Nephron progenitor cell (in vitro differentiated cells): ENCODE measurements at regions not wholly inside any gene's neighbourhood (a gene's known extent, or its start where the extent isn't known, plus 50 kb on each side); places are given as distances from the start of the nearest gene placed in this dataset.

ENCODE experiments used
- DNase-seq: peaks from one replicate; pipeline ENCODE4 v3.0.0; 2021
- H3K27ac Mint-ChIP-seq: 2 replicates; pipeline ENCODE4 v1.8.0; 2021; ENCODE audit warnings: mild to moderate bottlenecking, moderate library complexity, mixed read lengths
- H3K27me3 Mint-ChIP-seq: 2 replicates; pipeline ENCODE4 v1.8.0; 2021; ENCODE audit warnings: mild to moderate bottlenecking, low read depth, mixed read lengths; ENCODE audit not compliant: poor library complexity
- H3K36me3 Mint-ChIP-seq: 2 replicates; pipeline ENCODE4 v1.8.0; 2021; ENCODE audit warnings: low read depth, mixed read lengths
- H3K4me1 Mint-ChIP-seq: 2 replicates; pipeline ENCODE4 v1.8.0; 2021; ENCODE audit warnings: mixed read lengths
- H3K4me3 Mint-ChIP-seq: 2 replicates; pipeline ENCODE4 v1.8.0; 2021; ENCODE audit warnings: mild to moderate bottlenecking, moderate library complexity, mixed read lengths
- H3K9me3 Mint-ChIP-seq: 2 replicates; pipeline ENCODE4 v1.8.0; 2021; ENCODE audit warnings: mild to moderate bottlenecking, moderate library complexity, mixed read lengths
- CTCF ChIP-seq: fragments of 200-600 bp; sonication (generic); IDR thresholded peaks from 2 replicates; pipeline ENCODE4 v1.5.0; 2021; ENCODE audit warnings: antibody characterized with exemption

- Mint-ChIP-seq H3K27me3 (peaks cover 3% of the 10 kb centered on the region), H3K4me3 (no peak overlapping the region), H3K36me3 (no peaks in the 10 kb centered on the region), H3K4me1 (no peaks in the 10 kb centered on the region), H3K9me3 (no peaks in the 10 kb centered on the region), H3K27ac (no peak overlapping the region)
- TF ChIP-seq CTCF: no peak
- no peak for DNase-seq
Observed at GRCh38 chr4:31768756-31769155, 1048.6 kb downstream of the PCDH7 start.

GRCh38 chr4:31783311-31783710 is 1063.1 kb downstream of the PCDH7 start:
- Mint-ChIP-seq H3K27ac (no peak overlapping the region), H3K27me3 (no peaks in the 10 kb centered on the region), H3K4me1 (no peaks in the 10 kb centered on the region), H3K9me3 (no peaks in the 10 kb centered on the region), H3K36me3 (no peaks in the 10 kb centered on the region), H3K4me3 (no peak overlapping the region)
- TF ChIP-seq CTCF: no peak
- DNase-seq: no peak

GRCh38 chr4:31784558-31784957 is 1064.4 kb downstream of the PCDH7 start:
- Mint-ChIP-seq H3K4me3 (no peak overlapping the region), H3K9me3 (no peaks in the 10 kb centered on the region), H3K36me3 (no peaks in the 10 kb centered on the region), H3K27ac (no peak overlapping the region), H3K4me1 (no peaks in the 10 kb centered on the region), H3K27me3 (no peaks in the 10 kb centered on the region)
- TF ChIP-seq CTCF: no peak
- no peak for DNase-seq

- Mint-ChIP-seq H3K9me3 (no peaks in the 10 kb centered on the region), H3K27me3 (no peaks in the 10 kb centered on the region), H3K36me3 (no peaks in the 10 kb centered on the region), H3K4me1 (no peaks in the 10 kb centered on the region), H3K4me3 (no peak overlapping the region), H3K27ac (no peak overlapping the region)
- no peak for TF ChIP-seq CTCF
- no peak for DNase-seq
Observed at GRCh38 chr4:31787701-31788100, 1067.5 kb downstream of the PCDH7 start.

GRCh38 chr4:31788676-31789075 is 1068.5 kb downstream of the PCDH7 start:
- no peak for DNase-seq
- Mint-ChIP-seq H3K4me3 (no peak overlapping the region), H3K27ac (no peak overlapping the region), H3K9me3 (no peaks in the 10 kb centered on the region), H3K27me3 (no peaks in the 10 kb centered on the region), H3K4me1 (no peaks in the 10 kb centered on the region), H3K36me3 (no peaks in the 10 kb centered on the region)
- TF ChIP-seq CTCF: no peak

- TF ChIP-seq CTCF: no peak
- H3K4me1 Mint-ChIP-seq: no peaks in the 10 kb centered on the region
- H3K27ac Mint-ChIP-seq: no peak overlapping the region
- H3K4me3 Mint-ChIP-seq: no peak overlapping the region
- peaks cover 5% of the 10 kb centered on the region for H3K9me3 Mint-ChIP-seq
- H3K36me3 Mint-ChIP-seq: no peaks in the 10 kb centered on the region
- no peak for DNase-seq
- no peaks in the 10 kb centered on the region for H3K27me3 Mint-ChIP-seq
Observed at GRCh38 chr4:31791666-31792065, 1071.5 kb downstream of the PCDH7 start.
